Keratinocyte (primary cell): ENCODE measurements at regions not wholly inside any gene's neighbourhood (a gene's known extent, or its start where the extent isn't known, plus 50 kb on each side); places are given as distances from the start of the nearest gene placed in this dataset.

Source experiments
- DNase-seq: peaks from one replicate; pipeline ENCODE4 v3.0.0-alpha.2; 2011; ENCODE audit warnings: low read depth, missing footprints, low spot score
- FAIRE-seq: peaks from 2 replicates; lab custom pipeline; 2011; peaks lifted over from hg19 to GRCh38; lab: Jason Lieb, UNC
- H2AFZ ChIP-seq: 2 replicates; pipeline ENCODE4 v1.6.0; 2012; ENCODE audit warnings: low read length, control low read depth, inconsistent platforms; ENCODE audit not compliant: control insufficient read depth
- H3K27ac ChIP-seq: 2 replicates; pipeline ENCODE4 v1.5.1; 2011; ENCODE audit warnings: low read length; ENCODE audit not compliant: control insufficient read depth, insufficient read depth
- H3K27me3 ChIP-seq: 3 replicates; pipeline ENCODE4 v1.6.0; 2011; ENCODE audit warnings: low read length; ENCODE audit not compliant: control insufficient read depth, insufficient read depth; ENCODE audit errors: extremely low read depth
- H3K36me3 ChIP-seq, 2 experiments: 2 replicates in 1 of 2; 3 replicates in 1 of 2; pipeline ENCODE4 v1.5.1; 2011; ENCODE audit warnings: low read length in 2 of 2, mild to moderate bottlenecking in 1 of 2; ENCODE audit not compliant: control insufficient read depth in 2 of 2, insufficient read depth in 2 of 2; ENCODE audit errors: extremely low read depth in 1 of 2
- H3K4me1 ChIP-seq: 3 replicates; pipeline ENCODE4 v1.5.1; 2011; ENCODE audit warnings: low read length; ENCODE audit not compliant: control insufficient read depth, insufficient read depth; ENCODE audit errors: extremely low read depth
- H3K4me2 ChIP-seq: 3 replicates; pipeline ENCODE4 v1.6.0; 2011; ENCODE audit warnings: low read depth, low read length; ENCODE audit not compliant: control insufficient read depth, insufficient read depth; ENCODE audit errors: extremely low read depth
- H3K4me3 ChIP-seq, 3 experiments: fragments of 200-600 bp in 1 of 3; sonication (generic) in 1 of 3; 2 replicates in 2 of 3; 3 replicates in 1 of 3; pipeline ENCODE4 v1.5.1; 2011 to 2016; ENCODE audit warnings: low read length in 3 of 3, mild to moderate bottlenecking in 3 of 3, control low read depth in 2 of 3, inconsistent platforms in 1 of 3, low read depth in 1 of 3, mixed read lengths in 1 of 3, mixed run types in 1 of 3, moderate library complexity in 1 of 3; ENCODE audit not compliant: control insufficient read depth in 2 of 3, insufficient read depth in 2 of 3; ENCODE audit errors: extremely low read depth in 1 of 3
- H3K79me2 ChIP-seq: 2 replicates; pipeline ENCODE4 v1.6.0; 2012; ENCODE audit warnings: low read length; ENCODE audit not compliant: control insufficient read depth, insufficient read depth
- H3K9ac ChIP-seq: 3 replicates; pipeline ENCODE4 v1.6.0; 2011; ENCODE audit warnings: low read length; ENCODE audit not compliant: control insufficient read depth, insufficient read depth; ENCODE audit errors: extremely low read depth
- H3K9me1 ChIP-seq: 3 replicates; pipeline ENCODE4 v1.6.0; 2011; ENCODE audit warnings: low read length; ENCODE audit not compliant: control insufficient read depth, insufficient read depth; ENCODE audit errors: extremely low read depth
- H3K9me3 ChIP-seq: 2 replicates; pipeline ENCODE4 v1.5.1; 2012; ENCODE audit warnings: low read depth, low read length; ENCODE audit not compliant: control insufficient read depth
- H4K20me1 ChIP-seq: 3 replicates; pipeline ENCODE4 v1.6.0; 2011; ENCODE audit warnings: low read length; ENCODE audit not compliant: control insufficient read depth, insufficient read depth; ENCODE audit errors: extremely low read depth
- CTCF ChIP-seq, 3 experiments: IDR thresholded peaks in 1 of 3; conservative IDR thresholded peaks in 1 of 3; optimal IDR thresholded peaks in 1 of 3; 2 replicates in 2 of 3; 3 replicates in 1 of 3; pipeline versions ENCODE3 to v1.5.1; 2011; ENCODE audit warnings: low read length in 3 of 3, mild to moderate bottlenecking in 3 of 3, moderate library complexity in 2 of 3, control low read depth in 1 of 3, inconsistent platforms in 1 of 3; ENCODE audit not compliant: insufficient read depth in 2 of 3; ENCODE audit errors: extremely low read depth in 1 of 3
- EZH2 ChIP-seq: IDR thresholded peaks from one replicate; pipeline ENCODE4 v1.6.1; 2012; ENCODE audit warnings: inconsistent platforms, mild to moderate bottlenecking, low read length, moderate library complexity
- dilution Hi-C: fragments of 300-500 bp; cut with MboI; formaldehyde crosslinking; loops from one replicate; pipeline ENCODE4 v1.7.0; 2020; ENCODE audit warnings: low sequenced_read_pairs; ENCODE audit not compliant: extremely low pct_ligation_motif_present

- H3K4me1 ChIP-seq, result peaks cover 8% of the 10 kb centered on the region
- H2AFZ ChIP-seq, result no peak overlapping the region
- H3K27ac ChIP-seq, result no peak overlapping the region
- no peak overlapping the region for H3K9ac ChIP-seq
- no peak overlapping the region for H3K4me3 ChIP-seq
- no peaks in the 10 kb centered on the region for H3K27me3 ChIP-seq
- H3K4me2 ChIP-seq, result no peak overlapping the region
- H4K20me1 ChIP-seq, result no peaks in the 10 kb centered on the region
- dilution Hi-C loops, result no loop called here
- DNase-seq, result no peak
- no peaks in the 10 kb centered on the region for H3K9me3 ChIP-seq
- no peak for TF ChIP-seq CTCF (optimal IDR thresholded peaks at IDR 0.05 in 1 of 3, IDR thresholded peaks at IDR 0.05 in 1 of 3, conservative IDR thresholded peaks at IDR 0.05 in 1 of 3; ENCODE audit: extremely low read depth in 1 of 3, insufficient read depth in 2 of 3, low read length in 3 of 3)
- TF ChIP-seq EZH2, result no peak
- H3K79me2 ChIP-seq, result no peaks in the 10 kb centered on the region
- no peaks in the 10 kb centered on the region for H3K36me3 ChIP-seq
- no peaks in the 10 kb centered on the region for H3K9me1 ChIP-seq
- no peak for FAIRE-seq
Measured at GRCh38 chr6:121756666-121757065, 321.2 kb downstream of the GJA1 start.

DNA sequence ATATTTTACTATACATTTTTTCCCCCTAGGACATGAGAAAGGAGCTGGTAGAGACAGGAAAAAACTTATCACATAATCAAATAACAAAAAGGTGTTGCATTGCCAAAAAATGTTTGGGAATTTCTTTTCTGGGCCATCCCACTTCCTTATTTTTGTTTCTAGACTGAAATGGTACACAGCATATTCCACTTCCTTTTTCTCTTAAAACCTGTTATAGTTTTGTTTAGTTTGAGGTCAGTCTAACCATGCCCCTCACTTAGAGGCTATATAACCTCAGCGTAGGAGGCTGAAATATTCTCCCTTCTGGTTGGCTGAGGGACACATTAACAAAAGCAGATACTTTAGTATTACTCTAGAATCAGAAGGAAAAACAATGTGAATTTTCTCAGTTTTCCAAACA, 323.9 kb downstream of the GJA1 start:
- dilution Hi-C loops, result no loop called here
- H3K9ac ChIP-seq, result no peak overlapping the region
- H3K4me2 ChIP-seq, result no peak overlapping the region
- no peak for DNase-seq
- no peak for FAIRE-seq
- no peak overlapping the region for H3K27ac ChIP-seq
- H3K79me2 ChIP-seq, result no peaks in the 10 kb centered on the region
- TF ChIP-seq CTCF (optimal IDR thresholded peaks at IDR 0.05 in 1 of 3, IDR thresholded peaks at IDR 0.05 in 1 of 3, conservative IDR thresholded peaks at IDR 0.05 in 1 of 3; ENCODE audit: extremely low read depth in 1 of 3, insufficient read depth in 2 of 3, low read length in 3 of 3) (no peak), EZH2 (no peak)
- peaks cover 8% of the 10 kb centered on the region for H3K4me1 ChIP-seq
- no peak overlapping the region for H3K4me3 ChIP-seq
- H4K20me1 ChIP-seq, result no peaks in the 10 kb centered on the region
- H3K36me3 ChIP-seq, result no peaks in the 10 kb centered on the region
- H3K27me3 ChIP-seq, result no peaks in the 10 kb centered on the region
- no peaks in the 10 kb centered on the region for H3K9me1 ChIP-seq
- no peaks in the 10 kb centered on the region for H3K9me3 ChIP-seq
- H2AFZ ChIP-seq, result no peak overlapping the region
